Spleen (tissue), 7 donors: ENCODE measurements at regions not wholly inside any gene's neighbourhood (a gene's known extent, or its start where the extent isn't known, plus 50 kb on each side); places are given as distances from the start of the nearest gene placed in this dataset.

Source experiments
- CTCF ChIP-seq, 11 experiments: fragments of 200-600 bp in 7 of 11; fragments of 450-650 bp in 4 of 11; sonication (generic) in 4 of 11; IDR thresholded peaks in 8 of 11; conservative IDR thresholded peaks in 3 of 11; 1 replicate in 7 of 11; 2 replicates in 4 of 11; pipeline versions ENCODE4 v1.4.0 to v1.8.0; 2016 to 2021; ENCODE audit warnings: antibody characterized with exemption in 11 of 11, inconsistent platforms in 4 of 11, mild to moderate bottlenecking in 1 of 11
- POLR2A ChIP-seq, 3 donors: fragments of 450-650 bp; IDR thresholded peaks; one replicate each; pipeline ENCODE4 v1.5.1; 2017; ENCODE audit warnings: antibody characterized with exemption in 3 of 3, mild to moderate bottlenecking in 1 of 3
- donor health status: DM: no; HTN: no; CAD: no; lungs with moderate emphysema.
- donor health status: DM: no; HTN: no; CAD: no.
- donor health status: DM: no; HTN: no; CAD: no.

DNA sequence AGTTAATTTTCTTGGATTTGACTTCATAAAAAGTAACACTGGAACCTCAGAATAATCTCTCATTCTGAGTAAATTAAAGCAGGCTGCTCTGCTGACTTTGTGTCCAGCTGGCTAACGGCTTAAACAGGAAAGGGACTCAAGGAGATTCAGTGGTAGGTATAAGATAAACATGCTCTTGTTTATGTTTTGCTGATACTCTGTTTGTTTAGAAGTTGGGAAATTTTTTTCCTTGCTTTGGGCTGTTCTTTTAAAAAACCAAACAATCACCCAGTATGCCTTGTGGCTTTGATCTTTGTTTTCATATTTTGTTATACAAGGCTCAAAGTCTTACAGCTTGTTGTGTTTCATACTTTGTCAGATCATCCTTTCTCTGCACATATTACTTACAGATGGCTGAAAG, 237.6 kb upstream of the RIOK2 start:
- TF ChIP-seq CTCF (IDR thresholded peaks at IDR 0.05 in 8 of 11, conservative IDR thresholded peaks at IDR 0.05 in 3 of 11), result no peak
- no peak for TF ChIP-seq POLR2A (IDR thresholded peaks at IDR 0.05)
